ENCODE measurements at regions not wholly inside any gene's neighbourhood (a gene's known extent, or its start where the extent isn't known, plus 50 kb on each side); places are given as distances from the start of the nearest gene placed in this dataset.

- no peak for DNase-seq
These were observed 55.0 kb upstream of the ITGA6 start for GRCh38 chr2:172372436-172372835.

GRCh38 chr2:172373076-172373475 is 54.3 kb upstream of the ITGA6 start:
- no peak for DNase-seq

- DNase-seq = no peak
These were observed 53.6 kb upstream of the ITGA6 start for GRCh38 chr2:172373766-172374165.

- DNase-seq = no peak
These were observed 52.8 kb upstream of the ITGA6 start for GRCh38 chr2:172374318-172375240.

- DNase-seq = no peak
These were observed 52.1 kb upstream of the ITGA6 start for GRCh38 chr2:172375251-172375650.

- no peak for DNase-seq
These were observed 51.4 kb upstream of the ITGA6 start for GRCh38 chr2:172376016-172376415.

- no peak for DNase-seq
These were observed 50.8 kb upstream of the ITGA6 start for GRCh38 chr2:172376505-172377125.

- no peak for DNase-seq
These were observed 50.0 kb upstream of the ITGA6 start for GRCh38 chr2:172377408-172377807.

Data from SHP77 (cell line).